Caco-2 (cell line): ENCODE measurements at regions not wholly inside any gene's neighbourhood (a gene's known extent, or its start where the extent isn't known, plus 50 kb on each side); places are given as distances from the start of the nearest gene placed in this dataset.

Source experiments
- BruUV-seq: library from RNA; stranded (reverse); fragments of 400-500 nt; replicated peaks from 2 replicates; lab custom pipeline; 2021; lab: Mats Ljungman, UMichigan
- CTCF ChIA-PET: fragments of 300-600 bp; sonication (Branson Sonifier 250); formaldehyde crosslinking; loops from one replicate; lab custom pipeline; 2022; ENCODE audit warnings: antibody characterized with exemption; lab: Charles Lee
- POLR2A ChIA-PET: fragments of 300-600 bp; sonication (Branson Sonifier 250); formaldehyde crosslinking; loops from one replicate; lab custom pipeline; 2022; ENCODE audit warnings: antibody characterized with exemption; lab: Charles Lee
- DNase-seq, 2 experiments: peaks; one replicate each; pipeline versions ENCODE4 v3.0.0 to v3.0.0-alpha.2; 2020 to 2022
- H3K27me3 ChIP-seq: replicated peaks from 2 replicates; pipeline ENCODE4 v1.6.0; 2011; ENCODE audit warnings: low read length; ENCODE audit not compliant: control insufficient read depth, insufficient read depth
- H3K36me3 ChIP-seq: 2 replicates; pipeline ENCODE4 v1.5.1; 2011; ENCODE audit warnings: low read length; ENCODE audit not compliant: control insufficient read depth, insufficient read depth
- H3K4me1 ChIP-seq: fragments of 250-450 bp; sonication (Bioruptor Pico); 2 replicates; pipeline ENCODE4 v1.5.1; 2020; ENCODE audit warnings: mild to moderate bottlenecking
- H3K4me3 ChIP-seq: 2 replicates; pipeline ENCODE4 v1.5.1; 2011; ENCODE audit warnings: low read depth, mild to moderate bottlenecking, control low read depth, low read length
- H3K9me3 ChIP-seq: fragments of 250-450 bp; sonication (Bioruptor Pico); 2 replicates; pipeline ENCODE4 v1.5.1; 2020; ENCODE audit warnings: mild to moderate bottlenecking, moderate library complexity
- H3K27ac Mint-ChIP-seq: one replicate; pipeline ENCODE4 v1.8.0; 2022; ENCODE audit warnings: mixed read lengths; ENCODE audit not compliant: unreplicated experiment
- H3K27me3 Mint-ChIP-seq: one replicate; pipeline ENCODE4 v1.8.0; 2022; ENCODE audit warnings: mixed read lengths; ENCODE audit not compliant: insufficient read depth, unreplicated experiment
- H3K36me3 Mint-ChIP-seq: one replicate; pipeline ENCODE4 v1.8.0; 2022; ENCODE audit warnings: mild to moderate bottlenecking, mixed read lengths; ENCODE audit not compliant: insufficient read depth, unreplicated experiment
- H3K4me1 Mint-ChIP-seq: one replicate; pipeline ENCODE4 v1.8.0; 2022; ENCODE audit warnings: low read depth, mixed read lengths; ENCODE audit not compliant: unreplicated experiment
- H3K4me3 Mint-ChIP-seq: one replicate; pipeline ENCODE4 v1.8.0; 2022; ENCODE audit warnings: mild to moderate bottlenecking, moderate library complexity, mixed read lengths; ENCODE audit not compliant: unreplicated experiment
- H3K9me3 Mint-ChIP-seq: one replicate; pipeline ENCODE4 v1.8.0; 2022; ENCODE audit warnings: mixed read lengths; ENCODE audit not compliant: unreplicated experiment
- intact Hi-C: fragments of 100-400 bp; cut with micrococcal nuclease; formaldehyde crosslinking; loops from one replicate; pipeline ENCODE4 v1.10.0; 2022; ENCODE audit not compliant: unreplicated experiment
- TF ChIP-seq, protein P1 (sequence below), 2 experiments: fragments of 200-600 bp in 1 of 2; IDR thresholded peaks; 1 replicate in 1 of 2; 2 replicates in 1 of 2; pipeline versions ENCODE4 v1.5.1 to v1.8.0; 2011 to 2022; ENCODE audit warnings: antibody characterized with exemption in 1 of 2, control low read depth in 1 of 2, inconsistent platforms in 1 of 2, low read depth in 1 of 2, low read length in 1 of 2, mild to moderate bottlenecking in 1 of 2, moderate library complexity in 1 of 2; ENCODE audit not compliant: insufficient read depth in 1 of 2, severe bottlenecking in 1 of 2, unreplicated experiment in 1 of 2

DNA sequence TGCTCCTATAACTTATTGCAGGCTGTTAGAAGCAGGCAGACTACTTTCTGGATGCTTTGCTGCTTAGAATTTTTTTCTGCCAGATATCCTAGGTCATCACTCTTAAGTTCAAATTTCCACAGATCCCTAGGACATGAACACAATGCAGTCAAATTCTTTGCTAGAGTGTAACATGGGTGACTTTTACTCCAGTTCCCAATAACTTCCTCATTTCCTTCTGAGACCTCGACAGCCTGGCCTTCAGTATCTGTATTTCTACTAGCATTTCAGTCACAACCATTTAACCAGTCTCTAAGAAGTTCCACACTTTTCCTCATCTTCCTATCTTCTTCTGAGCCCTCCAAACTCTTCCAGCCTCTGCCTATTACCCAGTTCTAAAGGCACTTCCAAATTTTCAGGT lies 60.4 kb upstream of the ZBED5 start:
- Mint-ChIP-seq H3K27ac (no peak overlapping the region), H3K9me3 (peaks cover 13% of the 10 kb centered on the region), H3K27me3 (no peaks in the 10 kb centered on the region), H3K4me1 (no peaks in the 10 kb centered on the region), H3K4me3 (no peak overlapping the region), H3K36me3 (no peaks in the 10 kb centered on the region)
- Histone ChIP-seq H3K4me1 (0 out of 2 replicates have a peak, but pooled peaks cover 4% of the 10 kb centered on the region), H3K36me3 (no peaks in the 10 kb centered on the region), H3K27me3 (no peaks in the 10 kb centered on the region), H3K4me3 (no peak overlapping the region), H3K9me3 (peaks cover 14% of the 10 kb centered on the region; the same call in 1 of the 2 replicates)
- ChIA-PET CTCF (interaction anchor here (1.4 kb wide), 1 partner anchor 15 kb away, joined by 3 read pairs; no protein-coding TSS in a partner anchor), POLR2A (no interaction called here)
- BruUV-seq, result no TSS peak
- TF ChIP-seq, protein P1, sequence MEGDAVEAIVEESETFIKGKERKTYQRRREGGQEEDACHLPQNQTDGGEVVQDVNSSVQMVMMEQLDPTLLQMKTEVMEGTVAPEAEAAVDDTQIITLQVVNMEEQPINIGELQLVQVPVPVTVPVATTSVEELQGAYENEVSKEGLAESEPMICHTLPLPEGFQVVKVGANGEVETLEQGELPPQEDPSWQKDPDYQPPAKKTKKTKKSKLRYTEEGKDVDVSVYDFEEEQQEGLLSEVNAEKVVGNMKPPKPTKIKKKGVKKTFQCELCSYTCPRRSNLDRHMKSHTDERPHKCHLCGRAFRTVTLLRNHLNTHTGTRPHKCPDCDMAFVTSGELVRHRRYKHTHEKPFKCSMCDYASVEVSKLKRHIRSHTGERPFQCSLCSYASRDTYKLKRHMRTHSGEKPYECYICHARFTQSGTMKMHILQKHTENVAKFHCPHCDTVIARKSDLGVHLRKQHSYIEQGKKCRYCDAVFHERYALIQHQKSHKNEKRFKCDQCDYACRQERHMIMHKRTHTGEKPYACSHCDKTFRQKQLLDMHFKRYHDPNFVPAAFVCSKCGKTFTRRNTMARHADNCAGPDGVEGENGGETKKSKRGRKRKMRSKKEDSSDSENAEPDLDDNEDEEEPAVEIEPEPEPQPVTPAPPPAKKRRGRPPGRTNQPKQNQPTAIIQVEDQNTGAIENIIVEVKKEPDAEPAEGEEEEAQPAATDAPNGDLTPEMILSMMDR (IDR thresholded peaks at IDR 0.05; ENCODE audit: insufficient read depth in 1 of 2, low read depth in 1 of 2, low read length in 1 of 2, severe bottlenecking in 1 of 2, unreplicated experiment in 1 of 2), result no peak
- intact Hi-C loops, result no loop called here
- DNase-seq, result no peak

DNA sequence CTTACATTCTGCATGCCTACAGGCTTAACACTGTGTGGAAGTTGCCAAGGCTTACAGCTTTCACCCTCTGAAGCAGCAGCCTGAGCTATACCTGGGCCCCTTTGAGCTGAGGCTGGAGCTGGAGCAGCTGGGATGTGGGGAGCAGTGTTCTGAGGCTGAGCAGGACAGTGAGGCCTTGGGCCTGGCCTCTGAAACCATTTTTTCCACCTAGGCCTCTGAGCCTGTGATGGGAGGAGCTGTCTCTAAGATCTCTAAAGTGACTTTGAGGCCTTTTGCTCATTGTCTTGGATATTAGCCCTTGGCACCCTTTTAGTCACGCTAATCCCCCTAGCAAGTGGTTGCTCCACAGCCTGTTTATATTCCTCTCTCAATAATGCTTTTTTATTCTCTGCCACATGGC lies 59.9 kb upstream of the ZBED5 start:
- intact Hi-C loops, result no loop called here
- peaks cover 14% of the 10 kb centered on the region; the same call in 1 of the 2 replicates for H3K9me3 ChIP-seq
- no TSS peak for BruUV-seq
- TF ChIP-seq, protein P1 (IDR thresholded peaks at IDR 0.05; ENCODE audit: insufficient read depth in 1 of 2, low read depth in 1 of 2, low read length in 1 of 2, severe bottlenecking in 1 of 2, unreplicated experiment in 1 of 2), result no peak
- no peaks in the 10 kb centered on the region for H3K27me3 ChIP-seq
- 0 out of 2 replicates have a peak, but pooled peaks cover 4% of the 10 kb centered on the region for H3K4me1 ChIP-seq
- H3K9me3 Mint-ChIP-seq, result peaks cover 13% of the 10 kb centered on the region
- no peaks in the 10 kb centered on the region for H3K36me3 ChIP-seq
- no peak overlapping the region for H3K27ac Mint-ChIP-seq
- H3K4me1 Mint-ChIP-seq, result no peaks in the 10 kb centered on the region
- H3K27me3 Mint-ChIP-seq, result no peaks in the 10 kb centered on the region
- DNase-seq, result no peak
- H3K4me3 Mint-ChIP-seq, result no peak overlapping the region
- no peak overlapping the region for H3K4me3 ChIP-seq
- ChIA-PET CTCF (interaction anchor here (1.4 kb wide), 1 partner anchor 16 kb away, joined by 3 read pairs; no protein-coding TSS in a partner anchor), POLR2A (no interaction called here)
- H3K36me3 Mint-ChIP-seq, result no peaks in the 10 kb centered on the region

DNA sequence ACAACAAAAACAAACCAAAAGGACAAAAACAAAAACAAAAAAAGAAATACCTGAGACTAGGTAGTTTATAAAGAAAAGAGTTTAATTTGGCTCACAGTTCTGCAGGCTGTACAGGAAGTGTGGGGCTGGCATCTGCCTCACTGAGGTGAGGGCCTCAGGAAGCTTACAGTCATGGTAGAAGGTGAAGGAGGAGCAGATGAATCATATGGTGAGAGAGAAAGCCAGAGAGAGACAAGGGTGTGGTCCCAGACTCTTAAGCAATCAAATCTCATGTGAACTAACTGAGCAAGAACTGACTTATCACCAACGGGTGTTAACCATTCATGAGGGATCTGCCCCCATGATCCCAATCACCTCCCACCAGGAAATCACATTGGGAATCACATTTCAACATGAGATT lies 58.8 kb upstream of the ZBED5 start:
- Histone ChIP-seq H3K9me3 (peaks cover 14% of the 10 kb centered on the region; the same call in 1 of the 2 replicates), H3K4me3 (no peak overlapping the region), H3K27me3 (no peaks in the 10 kb centered on the region), H3K36me3 (no peaks in the 10 kb centered on the region), H3K4me1 (0 out of 2 replicates have a peak, but pooled peaks cover 4% of the 10 kb centered on the region)
- intact Hi-C loops, result no loop called here
- H3K4me1 Mint-ChIP-seq, result no peaks in the 10 kb centered on the region
- POLR2A ChIA-PET, result no interaction called here
- DNase-seq, result no peak
- TF ChIP-seq, protein P1 (IDR thresholded peaks at IDR 0.05; ENCODE audit: insufficient read depth in 1 of 2, low read depth in 1 of 2, low read length in 1 of 2, severe bottlenecking in 1 of 2, unreplicated experiment in 1 of 2), result no peak
- H3K27ac Mint-ChIP-seq, result peak overlapping the region; percentile 58
- peaks cover 13% of the 10 kb centered on the region for H3K9me3 Mint-ChIP-seq
- no TSS peak for BruUV-seq
- H3K27me3 Mint-ChIP-seq, result no peaks in the 10 kb centered on the region
- no peaks in the 10 kb centered on the region for H3K36me3 Mint-ChIP-seq
- H3K4me3 Mint-ChIP-seq, result no peak overlapping the region
- CTCF ChIA-PET, result interaction anchor here (1.4 kb wide), 1 partner anchor 17 kb away, joined by 3 read pairs; no protein-coding TSS in a partner anchor
